Endothelial cell of umbilical vein (primary cell): ENCODE measurements at regions not wholly inside any gene's neighbourhood (a gene's known extent, or its start where the extent isn't known, plus 50 kb on each side); places are given as distances from the start of the nearest gene placed in this dataset.

Experiments
- BruUV-seq: library from RNA; stranded (reverse); fragments of 400-500 nt; replicated peaks from 2 replicates; lab custom pipeline; 2021; lab: Mats Ljungman, UMichigan
- CTCF ChIA-PET: fragments of 300-600, 350-600 bp; sonication (Branson Sonifier 250); formaldehyde crosslinking; loops from one replicate; lab custom pipeline; 2021; ENCODE audit warnings: antibody characterized with exemption, inconsistent platforms; lab: Charles Lee
- POLR2A ChIA-PET: fragments of 300-600, 350-600 bp; sonication (Branson Sonifier 250); formaldehyde crosslinking; loops from one replicate; lab custom pipeline; 2021; ENCODE audit warnings: antibody characterized with exemption, inconsistent platforms; lab: Charles Lee
- DNase-seq: peaks from one replicate; pipeline ENCODE4 v3.0.0-alpha.2; 2011; ENCODE audit warnings: low read depth, low spot score
- FAIRE-seq: peaks from 2 replicates; lab custom pipeline; 2011; peaks lifted over from hg19 to GRCh38; lab: Jason Lieb, UNC
- H2AFZ ChIP-seq: 2 replicates; pipeline ENCODE4 v1.6.0; 2012; ENCODE audit warnings: low read depth, low read length, control low read depth, inconsistent platforms
- H3K27ac ChIP-seq: 2 replicates; pipeline ENCODE4 v1.5.1; 2011; ENCODE audit warnings: low read depth, mild to moderate bottlenecking, control low read depth, low read length, moderate library complexity; ENCODE audit not compliant: insufficient read depth
- H3K27me3 ChIP-seq, 2 experiments: 2 replicates each; pipeline versions ENCODE4 v1.6.0 to v1.6.1; 2011; ENCODE audit warnings: low read length in 2 of 2, mixed read lengths in 1 of 2; ENCODE audit not compliant: control insufficient read depth in 2 of 2, insufficient read depth in 2 of 2
- H3K36me3 ChIP-seq, 2 experiments: 2 replicates in 1 of 2; 3 replicates in 1 of 2; pipeline ENCODE4 v1.5.1; 2011; ENCODE audit warnings: low read length in 2 of 2, mild to moderate bottlenecking in 1 of 2, moderate library complexity in 1 of 2; ENCODE audit not compliant: control insufficient read depth in 2 of 2, insufficient read depth in 2 of 2; ENCODE audit errors: extremely low read depth in 1 of 2
- H3K4me1 ChIP-seq: 3 replicates; pipeline ENCODE4 v1.5.1; 2011; ENCODE audit warnings: mild to moderate bottlenecking, low read length; ENCODE audit not compliant: control insufficient read depth, insufficient read depth; ENCODE audit errors: extremely low read depth
- H3K4me2 ChIP-seq: 2 replicates; pipeline ENCODE4 v1.6.1; 2011; ENCODE audit warnings: low read length, control low read depth, mixed read lengths; ENCODE audit not compliant: insufficient read depth
- H3K4me3 ChIP-seq, 3 experiments: fragments of 200-600 bp in 1 of 3; sonication (generic), shearing (Covaris generic) in 1 of 3; replicated peaks in 1 of 3; 2 replicates each; pipeline ENCODE4 v1.5.1; 2011 to 2016; ENCODE audit warnings: control low read depth in 3 of 3, low read length in 3 of 3, mild to moderate bottlenecking in 2 of 3, inconsistent platforms in 1 of 3, low read depth in 1 of 3, moderate library complexity in 1 of 3; ENCODE audit not compliant: insufficient read depth in 1 of 3
- H3K79me2 ChIP-seq: 2 replicates; pipeline ENCODE4 v1.6.0; 2012; ENCODE audit warnings: low read length, inconsistent platforms; ENCODE audit not compliant: control insufficient read depth, insufficient read depth
- H3K9ac ChIP-seq: replicated peaks from 2 replicates; pipeline ENCODE3; 2011; ENCODE audit warnings: low read length, control low read depth; ENCODE audit not compliant: insufficient read depth; ENCODE audit errors: extremely low read depth
- H3K9me1 ChIP-seq: replicated peaks from 3 replicates; pipeline ENCODE4 v1.6.0; 2011; ENCODE audit warnings: mild to moderate bottlenecking, low read length; ENCODE audit not compliant: control insufficient read depth, insufficient read depth; ENCODE audit errors: extremely low read depth
- H3K9me3 ChIP-seq: replicated peaks from 2 replicates; pipeline ENCODE4 v1.5.1; 2012; ENCODE audit warnings: low read length, inconsistent platforms; ENCODE audit not compliant: control insufficient read depth, insufficient read depth
- H4K20me1 ChIP-seq: replicated peaks from 2 replicates; pipeline ENCODE3; 2011; ENCODE audit warnings: mild to moderate bottlenecking, low read length; ENCODE audit not compliant: control insufficient read depth, insufficient read depth; ENCODE audit errors: extremely low read depth
- EZH2 ChIP-seq: IDR thresholded peaks from 2 replicates; pipeline ENCODE4 v1.6.1; 2012; ENCODE audit warnings: borderline replicate concordance, low read depth, mild to moderate bottlenecking, moderate library complexity, low read length, inconsistent platforms; ENCODE audit not compliant: severe bottlenecking
- FOS ChIP-seq: IDR thresholded peaks from 2 replicates; pipeline ENCODE4 v1.6.1; 2011; ENCODE audit warnings: mild to moderate bottlenecking, low read length, moderate library complexity, borderline replicate concordance; ENCODE audit not compliant: insufficient read depth
- GATA2 ChIP-seq: IDR thresholded peaks from 2 replicates; pipeline ENCODE4 v1.7.0; 2011; ENCODE audit warnings: low read depth, mild to moderate bottlenecking, moderate library complexity, mixed read lengths, low read length; ENCODE audit not compliant: insufficient read length, insufficient read depth
- JUN ChIP-seq: IDR thresholded peaks from 2 replicates; pipeline ENCODE4 v1.6.1; 2011; ENCODE audit warnings: borderline replicate concordance, low read depth; ENCODE audit not compliant: insufficient read length, insufficient read depth
- MYC ChIP-seq: IDR thresholded peaks from one replicate; pipeline ENCODE4 v1.6.1; 2011; ENCODE audit warnings: mild to moderate bottlenecking, low read depth, low read length
- POLR2AphosphoS5 ChIP-seq: IDR thresholded peaks from 2 replicates; pipeline ENCODE4 v1.6.1; 2012; ENCODE audit warnings: low read depth, mild to moderate bottlenecking, control low read depth, low read length, moderate library complexity; ENCODE audit not compliant: insufficient read depth
- dilution Hi-C: fragments of 300-500 bp; cut with MboI; formaldehyde crosslinking; loops from one replicate; pipeline ENCODE4 v1.15.0; 2019; ENCODE audit warnings: low sequenced_read_pairs; ENCODE audit not compliant: extremely low pct_ligation_motif_present
- intact Hi-C: fragments of 100-400 bp; cut with micrococcal nuclease; formaldehyde crosslinking; loops from one replicate; pipeline ENCODE4 v1.10.0; 2022
- TF ChIP-seq, protein P1 (sequence below), 2 donors: IDR thresholded peaks; 1 replicate in 1 of 2; 2 replicates in 1 of 2; pipeline ENCODE4 v1.5.1; 2011; ENCODE audit warnings: low read length in 2 of 2, mild to moderate bottlenecking in 2 of 2, moderate library complexity in 2 of 2, control low read depth in 1 of 2, inconsistent platforms in 1 of 2, low read depth in 1 of 2; ENCODE audit not compliant: insufficient read depth in 1 of 2; ENCODE audit errors: extremely low read depth in 1 of 2
- TF ChIP-seq, protein P2 (sequence below): IDR thresholded peaks from 2 replicates; pipeline ENCODE4 v1.6.1; 2011; ENCODE audit not compliant: insufficient read depth, insufficient read length

DNA sequence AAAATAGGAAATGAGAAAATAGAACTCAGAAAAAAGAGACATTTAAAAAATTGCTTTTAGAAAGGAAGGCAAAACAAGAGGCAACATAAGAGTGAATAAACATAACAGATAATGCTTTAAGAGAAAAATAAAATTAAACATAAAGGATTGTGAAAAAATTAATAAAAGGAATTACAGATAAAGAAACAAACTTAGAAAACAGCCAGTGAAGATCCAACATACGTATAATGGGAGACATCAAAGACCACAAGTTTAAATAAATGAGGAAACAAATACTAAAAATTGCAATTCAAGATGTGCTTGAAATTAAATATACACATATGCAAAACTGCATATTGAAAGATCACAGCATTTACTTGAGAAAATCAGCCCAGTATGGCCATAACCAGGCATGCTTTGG, 448.9 kb downstream of the NBAS start:
- intact Hi-C loops (no loop called here), dilution Hi-C loops (no loop called here)
- ChIA-PET POLR2A (no interaction called here), CTCF (no interaction called here)
- H4K20me1 ChIP-seq, result no peaks in the 10 kb centered on the region
- no peak overlapping the region for H3K9ac ChIP-seq
- no peaks in the 10 kb centered on the region for H3K4me1 ChIP-seq
- TF ChIP-seq FOS, result no peak
- no peak for TF ChIP-seq JUN
- TF ChIP-seq, protein P1, sequence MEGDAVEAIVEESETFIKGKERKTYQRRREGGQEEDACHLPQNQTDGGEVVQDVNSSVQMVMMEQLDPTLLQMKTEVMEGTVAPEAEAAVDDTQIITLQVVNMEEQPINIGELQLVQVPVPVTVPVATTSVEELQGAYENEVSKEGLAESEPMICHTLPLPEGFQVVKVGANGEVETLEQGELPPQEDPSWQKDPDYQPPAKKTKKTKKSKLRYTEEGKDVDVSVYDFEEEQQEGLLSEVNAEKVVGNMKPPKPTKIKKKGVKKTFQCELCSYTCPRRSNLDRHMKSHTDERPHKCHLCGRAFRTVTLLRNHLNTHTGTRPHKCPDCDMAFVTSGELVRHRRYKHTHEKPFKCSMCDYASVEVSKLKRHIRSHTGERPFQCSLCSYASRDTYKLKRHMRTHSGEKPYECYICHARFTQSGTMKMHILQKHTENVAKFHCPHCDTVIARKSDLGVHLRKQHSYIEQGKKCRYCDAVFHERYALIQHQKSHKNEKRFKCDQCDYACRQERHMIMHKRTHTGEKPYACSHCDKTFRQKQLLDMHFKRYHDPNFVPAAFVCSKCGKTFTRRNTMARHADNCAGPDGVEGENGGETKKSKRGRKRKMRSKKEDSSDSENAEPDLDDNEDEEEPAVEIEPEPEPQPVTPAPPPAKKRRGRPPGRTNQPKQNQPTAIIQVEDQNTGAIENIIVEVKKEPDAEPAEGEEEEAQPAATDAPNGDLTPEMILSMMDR (IDR thresholded peaks at IDR 0.05; ENCODE audit: extremely low read depth in 1 of 2, insufficient read depth in 1 of 2, low read depth in 1 of 2, low read length in 2 of 2), result no peak
- no peak for TF ChIP-seq GATA2
- TF ChIP-seq MYC, result no peak
- TF ChIP-seq POLR2AphosphoS5, result no peak
- TF ChIP-seq, protein P2, sequence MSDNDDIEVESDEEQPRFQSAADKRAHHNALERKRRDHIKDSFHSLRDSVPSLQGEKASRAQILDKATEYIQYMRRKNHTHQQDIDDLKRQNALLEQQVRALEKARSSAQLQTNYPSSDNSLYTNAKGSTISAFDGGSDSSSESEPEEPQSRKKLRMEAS, result no peak
- TF ChIP-seq EZH2, result no peak
- no peaks in the 10 kb centered on the region for H3K9me1 ChIP-seq
- no peaks in the 10 kb centered on the region for H3K27me3 ChIP-seq
- DNase-seq (peak; percentile 12), FAIRE-seq (no peak)
- H3K36me3 ChIP-seq, result no peaks in the 10 kb centered on the region
- H3K79me2 ChIP-seq, result no peaks in the 10 kb centered on the region
- H2AFZ ChIP-seq, result no peak overlapping the region
- no TSS peak for BruUV-seq
- H3K9me3 ChIP-seq, result no peaks in the 10 kb centered on the region
- no peak overlapping the region for H3K4me2 ChIP-seq
- no peak overlapping the region for H3K4me3 ChIP-seq
- H3K27ac ChIP-seq, result no peak overlapping the region
